Endothelial cell of umbilical vein (primary cell): ENCODE measurements at regions not wholly inside any gene's neighbourhood (a gene's known extent, or its start where the extent isn't known, plus 50 kb on each side); places are given as distances from the start of the nearest gene placed in this dataset.

Experiments used
- BruUV-seq: library from RNA; stranded (reverse); fragments of 400-500 nt; replicated peaks from 2 replicates; lab custom pipeline; 2021; lab: Mats Ljungman, UMichigan
- CTCF ChIA-PET: fragments of 300-600, 350-600 bp; sonication (Branson Sonifier 250); formaldehyde crosslinking; loops from one replicate; lab custom pipeline; 2021; ENCODE audit warnings: antibody characterized with exemption, inconsistent platforms; lab: Charles Lee
- POLR2A ChIA-PET: fragments of 300-600, 350-600 bp; sonication (Branson Sonifier 250); formaldehyde crosslinking; loops from one replicate; lab custom pipeline; 2021; ENCODE audit warnings: antibody characterized with exemption, inconsistent platforms; lab: Charles Lee
- DNase-seq: peaks from one replicate; pipeline ENCODE4 v3.0.0-alpha.2; 2011; ENCODE audit warnings: low read depth, low spot score
- FAIRE-seq: peaks from 2 replicates; lab custom pipeline; 2011; peaks lifted over from hg19 to GRCh38; lab: Jason Lieb, UNC
- H2AFZ ChIP-seq: 2 replicates; pipeline ENCODE4 v1.6.0; 2012; ENCODE audit warnings: low read depth, low read length, control low read depth, inconsistent platforms
- H3K27ac ChIP-seq: 2 replicates; pipeline ENCODE4 v1.5.1; 2011; ENCODE audit warnings: low read depth, mild to moderate bottlenecking, control low read depth, low read length, moderate library complexity; ENCODE audit not compliant: insufficient read depth
- H3K27me3 ChIP-seq, 2 experiments: 2 replicates each; pipeline versions ENCODE4 v1.6.0 to v1.6.1; 2011; ENCODE audit warnings: low read length in 2 of 2, mixed read lengths in 1 of 2; ENCODE audit not compliant: control insufficient read depth in 2 of 2, insufficient read depth in 2 of 2
- H3K36me3 ChIP-seq, 2 experiments: 2 replicates in 1 of 2; 3 replicates in 1 of 2; pipeline ENCODE4 v1.5.1; 2011; ENCODE audit warnings: low read length in 2 of 2, mild to moderate bottlenecking in 1 of 2, moderate library complexity in 1 of 2; ENCODE audit not compliant: control insufficient read depth in 2 of 2, insufficient read depth in 2 of 2; ENCODE audit errors: extremely low read depth in 1 of 2
- H3K4me1 ChIP-seq: 3 replicates; pipeline ENCODE4 v1.5.1; 2011; ENCODE audit warnings: mild to moderate bottlenecking, low read length; ENCODE audit not compliant: control insufficient read depth, insufficient read depth; ENCODE audit errors: extremely low read depth
- H3K4me2 ChIP-seq: 2 replicates; pipeline ENCODE4 v1.6.1; 2011; ENCODE audit warnings: low read length, control low read depth, mixed read lengths; ENCODE audit not compliant: insufficient read depth
- H3K4me3 ChIP-seq, 3 experiments: fragments of 200-600 bp in 1 of 3; sonication (generic), shearing (Covaris generic) in 1 of 3; replicated peaks in 1 of 3; 2 replicates each; pipeline ENCODE4 v1.5.1; 2011 to 2016; ENCODE audit warnings: control low read depth in 3 of 3, low read length in 3 of 3, mild to moderate bottlenecking in 2 of 3, inconsistent platforms in 1 of 3, low read depth in 1 of 3, moderate library complexity in 1 of 3; ENCODE audit not compliant: insufficient read depth in 1 of 3
- H3K79me2 ChIP-seq: 2 replicates; pipeline ENCODE4 v1.6.0; 2012; ENCODE audit warnings: low read length, inconsistent platforms; ENCODE audit not compliant: control insufficient read depth, insufficient read depth
- H3K9ac ChIP-seq: replicated peaks from 2 replicates; pipeline ENCODE3; 2011; ENCODE audit warnings: low read length, control low read depth; ENCODE audit not compliant: insufficient read depth; ENCODE audit errors: extremely low read depth
- H3K9me1 ChIP-seq: replicated peaks from 3 replicates; pipeline ENCODE4 v1.6.0; 2011; ENCODE audit warnings: mild to moderate bottlenecking, low read length; ENCODE audit not compliant: control insufficient read depth, insufficient read depth; ENCODE audit errors: extremely low read depth
- H3K9me3 ChIP-seq: replicated peaks from 2 replicates; pipeline ENCODE4 v1.5.1; 2012; ENCODE audit warnings: low read length, inconsistent platforms; ENCODE audit not compliant: control insufficient read depth, insufficient read depth
- H4K20me1 ChIP-seq: replicated peaks from 2 replicates; pipeline ENCODE3; 2011; ENCODE audit warnings: mild to moderate bottlenecking, low read length; ENCODE audit not compliant: control insufficient read depth, insufficient read depth; ENCODE audit errors: extremely low read depth
- EZH2 ChIP-seq: IDR thresholded peaks from 2 replicates; pipeline ENCODE4 v1.6.1; 2012; ENCODE audit warnings: borderline replicate concordance, low read depth, mild to moderate bottlenecking, moderate library complexity, low read length, inconsistent platforms; ENCODE audit not compliant: severe bottlenecking
- FOS ChIP-seq: IDR thresholded peaks from 2 replicates; pipeline ENCODE4 v1.6.1; 2011; ENCODE audit warnings: mild to moderate bottlenecking, low read length, moderate library complexity, borderline replicate concordance; ENCODE audit not compliant: insufficient read depth
- GATA2 ChIP-seq: IDR thresholded peaks from 2 replicates; pipeline ENCODE4 v1.7.0; 2011; ENCODE audit warnings: low read depth, mild to moderate bottlenecking, moderate library complexity, mixed read lengths, low read length; ENCODE audit not compliant: insufficient read length, insufficient read depth
- JUN ChIP-seq: IDR thresholded peaks from 2 replicates; pipeline ENCODE4 v1.6.1; 2011; ENCODE audit warnings: borderline replicate concordance, low read depth; ENCODE audit not compliant: insufficient read length, insufficient read depth
- MYC ChIP-seq: IDR thresholded peaks from one replicate; pipeline ENCODE4 v1.6.1; 2011; ENCODE audit warnings: mild to moderate bottlenecking, low read depth, low read length
- POLR2A ChIP-seq: IDR thresholded peaks from 2 replicates; pipeline ENCODE4 v1.6.1; 2012; ENCODE audit warnings: low read depth, mild to moderate bottlenecking, control low read depth, low read length
- POLR2AphosphoS5 ChIP-seq: IDR thresholded peaks from 2 replicates; pipeline ENCODE4 v1.6.1; 2012; ENCODE audit warnings: low read depth, mild to moderate bottlenecking, control low read depth, low read length, moderate library complexity; ENCODE audit not compliant: insufficient read depth
- dilution Hi-C: fragments of 300-500 bp; cut with MboI; formaldehyde crosslinking; loops from one replicate; pipeline ENCODE4 v1.15.0; 2019; ENCODE audit warnings: low sequenced_read_pairs; ENCODE audit not compliant: extremely low pct_ligation_motif_present
- intact Hi-C: fragments of 100-400 bp; cut with micrococcal nuclease; formaldehyde crosslinking; loops from one replicate; pipeline ENCODE4 v1.10.0; 2022
- TF ChIP-seq, protein P1 (sequence below), 2 donors: IDR thresholded peaks; 1 replicate in 1 of 2; 2 replicates in 1 of 2; pipeline ENCODE4 v1.5.1; 2011; ENCODE audit warnings: low read length in 2 of 2, mild to moderate bottlenecking in 2 of 2, moderate library complexity in 2 of 2, control low read depth in 1 of 2, inconsistent platforms in 1 of 2, low read depth in 1 of 2; ENCODE audit not compliant: insufficient read depth in 1 of 2; ENCODE audit errors: extremely low read depth in 1 of 2

DNA sequence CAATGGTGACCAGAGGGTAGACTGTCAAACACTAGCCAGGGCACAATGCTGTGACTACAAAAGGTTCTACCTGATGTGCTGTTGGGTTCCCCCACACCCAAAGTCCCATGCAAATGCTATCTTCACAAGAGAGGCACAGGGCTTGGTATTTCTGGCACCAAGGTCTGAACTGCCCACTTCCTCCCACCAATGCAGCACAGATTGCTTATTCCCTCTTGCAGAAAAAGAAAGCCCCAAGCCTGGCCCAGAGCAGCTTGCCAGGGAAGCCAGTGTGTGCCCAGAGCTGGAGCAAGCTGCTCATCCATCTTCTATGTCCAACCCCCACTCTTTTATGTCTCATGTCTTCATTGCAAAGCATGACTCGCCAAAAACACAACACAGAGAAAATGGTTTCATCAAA is 149.4 kb upstream of the CAMK1G start:
- TF ChIP-seq POLR2AphosphoS5, result no peak
- TF ChIP-seq, protein P1, sequence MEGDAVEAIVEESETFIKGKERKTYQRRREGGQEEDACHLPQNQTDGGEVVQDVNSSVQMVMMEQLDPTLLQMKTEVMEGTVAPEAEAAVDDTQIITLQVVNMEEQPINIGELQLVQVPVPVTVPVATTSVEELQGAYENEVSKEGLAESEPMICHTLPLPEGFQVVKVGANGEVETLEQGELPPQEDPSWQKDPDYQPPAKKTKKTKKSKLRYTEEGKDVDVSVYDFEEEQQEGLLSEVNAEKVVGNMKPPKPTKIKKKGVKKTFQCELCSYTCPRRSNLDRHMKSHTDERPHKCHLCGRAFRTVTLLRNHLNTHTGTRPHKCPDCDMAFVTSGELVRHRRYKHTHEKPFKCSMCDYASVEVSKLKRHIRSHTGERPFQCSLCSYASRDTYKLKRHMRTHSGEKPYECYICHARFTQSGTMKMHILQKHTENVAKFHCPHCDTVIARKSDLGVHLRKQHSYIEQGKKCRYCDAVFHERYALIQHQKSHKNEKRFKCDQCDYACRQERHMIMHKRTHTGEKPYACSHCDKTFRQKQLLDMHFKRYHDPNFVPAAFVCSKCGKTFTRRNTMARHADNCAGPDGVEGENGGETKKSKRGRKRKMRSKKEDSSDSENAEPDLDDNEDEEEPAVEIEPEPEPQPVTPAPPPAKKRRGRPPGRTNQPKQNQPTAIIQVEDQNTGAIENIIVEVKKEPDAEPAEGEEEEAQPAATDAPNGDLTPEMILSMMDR (IDR thresholded peaks at IDR 0.05; ENCODE audit: extremely low read depth in 1 of 2, insufficient read depth in 1 of 2, low read depth in 1 of 2, low read length in 2 of 2), result no peak
- no peak for TF ChIP-seq FOS
- no peak for TF ChIP-seq GATA2
- no peak for TF ChIP-seq MYC
- TF ChIP-seq JUN, result no peak
- TF ChIP-seq POLR2A, result no peak
- TF ChIP-seq EZH2, result no peak
- no TSS peak for BruUV-seq
- intact Hi-C loops (no loop called here), dilution Hi-C loops (no loop called here)
- H3K9me1 ChIP-seq, result no peaks in the 10 kb centered on the region
- no peaks in the 10 kb centered on the region for H3K36me3 ChIP-seq
- H3K27ac ChIP-seq, result no peak overlapping the region
- ChIA-PET POLR2A (no interaction called here), CTCF (no interaction called here)
- no peaks in the 10 kb centered on the region for H3K4me1 ChIP-seq
- no peaks in the 10 kb centered on the region for H3K27me3 ChIP-seq
- H3K9me3 ChIP-seq, result no peaks in the 10 kb centered on the region
- DNase-seq (no peak), FAIRE-seq (no peak)
- H3K79me2 ChIP-seq, result no peaks in the 10 kb centered on the region
- no peak overlapping the region for H3K4me2 ChIP-seq
- no peak overlapping the region for H3K9ac ChIP-seq
- no peak overlapping the region for H3K4me3 ChIP-seq
- H4K20me1 ChIP-seq, result no peaks in the 10 kb centered on the region
- H2AFZ ChIP-seq, result no peak overlapping the region
